ENCODE measurements at regions not wholly inside any gene's neighbourhood (a gene's known extent, or its start where the extent isn't known, plus 50 kb on each side); places are given as distances from the start of the nearest gene placed in this dataset.

- no peaks in the 10 kb centered on the region for H3K79me2 ChIP-seq (ENCODE audit: insufficient read depth, low read length)
- H3K9ac ChIP-seq (ENCODE audit: extremely low read depth, insufficient read length, low read length): no peak overlapping the region
- WGBS (ENCODE audit: extremely low coverage, insufficient read length, low lambda C conversion rate): no CpG with 5 or more reads among the region's 6 CpGs
- H2AK5ac ChIP-seq (ENCODE audit: insufficient read length, low read length): no peak overlapping the region
- no peak overlapping the region for H3K27ac ChIP-seq (ENCODE audit: insufficient read length, low read depth, low read length)
- DNase-seq: no peak
- H3K9me3 ChIP-seq (ENCODE audit: control insufficient read depth, low read depth, low read length): no peaks in the 10 kb centered on the region
- Mint-ChIP-seq H3K36me3 (ENCODE audit: insufficient read depth in 1 of 3, low read depth in 3 of 3) (no peaks in the 10 kb centered on the region), H3K4me3 (no peak overlapping the region), H3K4me1 (no peaks in the 10 kb centered on the region; a peak in 1 of 4 replicates), H3K27me3 (ENCODE audit: low read depth) (no peaks in the 10 kb centered on the region; the same call in 1 of the 2 replicates), H3K9me3 (peaks cover 0 to under 1% of the 10 kb centered on the region in 2 experiments; a peak in 3 of 5 replicates), H3K27ac (no peak overlapping the region)
- no peaks in the 10 kb centered on the region for H3K4me1 ChIP-seq (ENCODE audit: insufficient read depth, low read length)
- H3K56ac ChIP-seq (ENCODE audit: insufficient read length, low read depth, low read length): no peak overlapping the region
- no peaks in the 10 kb centered on the region for H4K20me1 ChIP-seq (ENCODE audit: control insufficient read depth, insufficient read depth, insufficient read length)
- H3T11ph ChIP-seq (ENCODE audit: low read length): no peak overlapping the region
- H4K5ac ChIP-seq (ENCODE audit: insufficient read length, low read depth, low read length): no peak overlapping the region
- H3K4ac ChIP-seq (ENCODE audit: low read depth, low read length): no peak overlapping the region
- H4K91ac ChIP-seq (ENCODE audit: insufficient read length, low read depth, low read length): no peak overlapping the region
- no peak overlapping the region for H3K23ac ChIP-seq (ENCODE audit: insufficient read length, low read depth, low read length)
- no peak overlapping the region for H4K8ac ChIP-seq (replicated peaks; ENCODE audit: insufficient read length, low read depth, low read length)
- H3K27me3 ChIP-seq (ENCODE audit: insufficient read depth, low read length): no peaks in the 10 kb centered on the region
- no peaks in the 10 kb centered on the region for H3K79me1 ChIP-seq (ENCODE audit: insufficient read depth, low read depth, low read length, poor library complexity, severe bottlenecking)
- TF ChIP-seq CTCF (conservative IDR thresholded peaks at IDR 0.05): no peak
- no peak overlapping the region for H2BK120ac ChIP-seq (ENCODE audit: low read depth, low read length, poor library complexity, severe bottlenecking)
- no peak overlapping the region for H2BK5ac ChIP-seq (ENCODE audit: insufficient read length, low read length)
- no peak overlapping the region for H2BK12ac ChIP-seq (ENCODE audit: insufficient read length, low read depth, low read length)
- no peaks in the 10 kb centered on the region for H3K23me2 ChIP-seq (ENCODE audit: insufficient read length, low read depth, low read length, poor library complexity, severe bottlenecking)
- no peak overlapping the region for H3K4me2 ChIP-seq (ENCODE audit: insufficient read depth, insufficient read length, low read length)
- no peak overlapping the region for H3K18ac ChIP-seq (ENCODE audit: insufficient read length, low read depth, low read length)
- no peak overlapping the region for H2BK20ac ChIP-seq (ENCODE audit: low read depth, low read length, poor library complexity, severe bottlenecking)
- H2AFZ ChIP-seq (ENCODE audit: low read length): no peak overlapping the region
- no peak overlapping the region for H2BK15ac ChIP-seq (ENCODE audit: low read depth, low read length)
- H3K14ac ChIP-seq (ENCODE audit: insufficient read depth, low read length): no peak overlapping the region
Observed at GRCh38 chr2:224126440-224126839, 87.4 kb upstream of the SERPINE2 start.

All from H9 (cell line).